ENCODE measurements at regions not wholly inside any gene's neighbourhood (a gene's known extent, or its start where the extent isn't known, plus 50 kb on each side); places are given as distances from the start of the nearest gene placed in this dataset.
"Not testable (repeated sequence)": the region's sequence is repeated elsewhere in the genome, so short reads cannot be mapped to it uniquely, and the experiment has no call there.

GRCh38 chr2:64918220-64918886 lies 70.8 kb upstream of the SLC1A4 start:
- no peak for DNase-seq (ENCODE audit: low spot score)

- no peak for DNase-seq (ENCODE audit: low spot score)
These were observed 69.9 kb upstream of the SLC1A4 start for GRCh38 chr2:64919261-64919660.

GRCh38 chr2:64922482-64923384 lies 66.5 kb upstream of the SLC1A4 start:
- no peak for DNase-seq (ENCODE audit: low spot score)

GRCh38 chr2:64923385-64923710 lies 65.9 kb upstream of the SLC1A4 start:
- no peak for DNase-seq (ENCODE audit: low spot score)

- DNase-seq (ENCODE audit: low spot score), result no peak
These were observed 64.8 kb upstream of the SLC1A4 start for GRCh38 chr2:64924170-64924934.

- DNase-seq (ENCODE audit: low spot score), result not testable (repeated sequence)
These were observed 63.1 kb upstream of the SLC1A4 start for GRCh38 chr2:64925930-64926722.

GRCh38 chr2:64928813-64929212 lies 60.4 kb upstream of the SLC1A4 start:
- DNase-seq (ENCODE audit: low spot score), result no peak

- DNase-seq (ENCODE audit: low spot score), result no peak
These were observed 59.9 kb upstream of the SLC1A4 start for GRCh38 chr2:64929333-64929732.

GRCh38 chr2:64930258-64930671 lies 58.9 kb upstream of the SLC1A4 start:
- DNase-seq (ENCODE audit: low spot score), result no peak

GRCh38 chr2:64931246-64932115 lies 57.7 kb upstream of the SLC1A4 start:
- no peak for DNase-seq (ENCODE audit: low spot score)

GRCh38 chr2:64932116-64932370 lies 57.2 kb upstream of the SLC1A4 start:
- DNase-seq (ENCODE audit: low spot score), result no peak

GRCh38 chr2:64932371-64933216 lies 56.6 kb upstream of the SLC1A4 start:
- no peak for DNase-seq (ENCODE audit: low spot score)

GRCh38 chr2:64934530-64934929 lies 54.7 kb upstream of the SLC1A4 start:
- DNase-seq (ENCODE audit: low spot score), result no peak

- no peak for DNase-seq (ENCODE audit: low spot score)
These were observed 52.4 kb upstream of the SLC1A4 start for GRCh38 chr2:64936809-64937208.

GRCh38 chr2:64937314-64937686 lies 51.9 kb upstream of the SLC1A4 start:
- not testable (repeated sequence) for DNase-seq (ENCODE audit: low spot score)

- no peak for DNase-seq (ENCODE audit: low spot score)
These were observed 51.3 kb upstream of the SLC1A4 start for GRCh38 chr2:64937687-64938491.

- no peak for DNase-seq (ENCODE audit: low spot score)
These were observed 50.5 kb upstream of the SLC1A4 start for GRCh38 chr2:64938607-64939285.

GRCh38 chr2:64939332-64939917 lies 49.8 kb upstream of the SLC1A4 start:
- peak; percentile 14 for DNase-seq (ENCODE audit: low spot score)
